ENCODE measurements at regions not wholly inside any gene's neighbourhood (a gene's known extent, or its start where the extent isn't known, plus 50 kb on each side); places are given as distances from the start of the nearest gene placed in this dataset.

GRCh38 chr6:2566048-2566447 lies 184.7 kb downstream of the MYLK4 start:
- no peak for DNase-seq (ENCODE audit: low spot score)
- in situ Hi-C loops (cut with MboI; ENCODE audit: low pct_unique_long_range_greater_than_20kb, low sequenced_read_pairs, unreplicated experiment), result no loop called here

GRCh38 chr6:2565499-2565898 lies 185.2 kb downstream of the MYLK4 start:
- in situ Hi-C loops (cut with MboI; ENCODE audit: low pct_unique_long_range_greater_than_20kb, low sequenced_read_pairs, unreplicated experiment), result no loop called here
- TF ChIP-seq CTCF (IDR thresholded peaks at IDR 0.05; ENCODE audit: extremely low read depth, insufficient read depth, missing control alignments), result no peak
- DNase-seq (ENCODE audit: low spot score), result no peak

More at GRCh38 chr6:2566048-2566447, 184.7 kb downstream of the MYLK4 start:
- TF ChIP-seq CTCF (IDR thresholded peaks at IDR 0.05; ENCODE audit: extremely low read depth, insufficient read depth, missing control alignments), result no peak

GRCh38 chr6:2563635-2564034 lies 187.1 kb downstream of the MYLK4 start:
- in situ Hi-C loops (cut with MboI; ENCODE audit: low pct_unique_long_range_greater_than_20kb, low sequenced_read_pairs, unreplicated experiment), result no loop called here
- no peak for TF ChIP-seq CTCF (IDR thresholded peaks at IDR 0.05; ENCODE audit: extremely low read depth, insufficient read depth, missing control alignments)
- peak; percentile 65 for DNase-seq (ENCODE audit: low spot score)

GRCh38 chr6:2562721-2563451 lies 187.8 kb downstream of the MYLK4 start:
- in situ Hi-C loops (cut with MboI; ENCODE audit: low pct_unique_long_range_greater_than_20kb, low sequenced_read_pairs, unreplicated experiment), result no loop called here
- no peak for DNase-seq (ENCODE audit: low spot score)
- no peak for TF ChIP-seq CTCF (IDR thresholded peaks at IDR 0.05; ENCODE audit: extremely low read depth, insufficient read depth, missing control alignments)

GRCh38 chr6:2560917-2561698 lies 189.6 kb downstream of the MYLK4 start:
- in situ Hi-C loops (cut with MboI; ENCODE audit: low pct_unique_long_range_greater_than_20kb, low sequenced_read_pairs, unreplicated experiment), result no loop called here
- DNase-seq (ENCODE audit: low spot score), result no peak
- TF ChIP-seq CTCF (IDR thresholded peaks at IDR 0.05; ENCODE audit: extremely low read depth, insufficient read depth, missing control alignments), result no peak

- in situ Hi-C loops (cut with MboI; ENCODE audit: low pct_unique_long_range_greater_than_20kb, low sequenced_read_pairs, unreplicated experiment), result no loop called here
- no peak for TF ChIP-seq CTCF (IDR thresholded peaks at IDR 0.05; ENCODE audit: extremely low read depth, insufficient read depth, missing control alignments)
Measured at GRCh38 chr6:2560140-2560818, 190.4 kb downstream of the MYLK4 start.

More at GRCh38 chr6:2560140-2560818, 190.4 kb downstream of the MYLK4 start:
- no peak for DNase-seq (ENCODE audit: low spot score)
